Choroid plexus epithelial cell (primary cell): ENCODE measurements at regions not wholly inside any gene's neighbourhood (a gene's known extent, or its start where the extent isn't known, plus 50 kb on each side); places are given as distances from the start of the nearest gene placed in this dataset.

ENCODE experiments used
- DNase-seq: peaks from one replicate; pipeline ENCODE4 v3.0.0-alpha.2; 2010; ENCODE audit warnings: low read depth
- H3K4me3 ChIP-seq: 2 replicates; pipeline ENCODE4 v1.5.1; 2011; ENCODE audit warnings: low read depth, mild to moderate bottlenecking, control low read depth, low read length, moderate library complexity
- TF ChIP-seq, protein P1 (sequence below): conservative IDR thresholded peaks from 2 replicates; pipeline ENCODE4 v1.5.1; 2011; ENCODE audit warnings: low read depth, mild to moderate bottlenecking, control low read depth, inconsistent platforms, low read length, moderate library complexity

DNA sequence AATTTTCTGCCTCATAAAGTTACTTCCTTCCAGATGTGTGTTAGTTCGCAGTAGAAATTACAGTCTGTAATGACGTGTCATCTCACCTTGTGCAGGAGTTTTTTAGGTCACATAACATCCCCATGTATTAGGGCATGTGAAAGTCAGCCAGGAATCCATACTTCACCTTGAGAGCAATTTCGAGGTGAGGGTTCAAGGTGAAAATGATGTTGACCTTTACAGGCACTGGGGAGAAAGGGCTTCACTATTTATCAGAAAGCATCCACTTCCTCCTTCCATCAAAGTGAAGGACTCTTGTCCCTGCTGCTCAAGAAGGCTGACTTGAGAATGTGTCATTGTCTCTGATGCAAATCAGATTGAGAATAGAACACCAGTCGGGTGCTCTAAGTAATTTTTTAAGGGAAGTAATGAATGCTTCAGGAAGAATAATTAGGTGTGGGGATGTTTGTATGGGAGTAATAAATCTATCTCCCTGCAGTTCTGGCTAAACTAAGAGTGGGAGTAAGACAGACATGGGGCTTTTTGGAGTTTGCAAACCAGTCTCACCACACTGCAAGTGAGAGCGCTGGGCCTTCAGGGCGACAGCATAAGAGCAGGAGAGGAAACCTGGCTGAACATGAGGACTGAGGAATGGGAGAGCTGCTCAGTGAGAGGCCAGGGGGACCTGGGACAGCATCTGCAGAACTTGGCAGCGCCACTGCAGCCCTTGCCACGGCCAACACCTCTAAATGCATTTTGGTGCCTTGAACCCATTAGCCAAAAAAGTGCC lies 85.9 kb upstream of the IL12A start:
- no peak overlapping the region for H3K4me3 ChIP-seq
- TF ChIP-seq, protein P1, sequence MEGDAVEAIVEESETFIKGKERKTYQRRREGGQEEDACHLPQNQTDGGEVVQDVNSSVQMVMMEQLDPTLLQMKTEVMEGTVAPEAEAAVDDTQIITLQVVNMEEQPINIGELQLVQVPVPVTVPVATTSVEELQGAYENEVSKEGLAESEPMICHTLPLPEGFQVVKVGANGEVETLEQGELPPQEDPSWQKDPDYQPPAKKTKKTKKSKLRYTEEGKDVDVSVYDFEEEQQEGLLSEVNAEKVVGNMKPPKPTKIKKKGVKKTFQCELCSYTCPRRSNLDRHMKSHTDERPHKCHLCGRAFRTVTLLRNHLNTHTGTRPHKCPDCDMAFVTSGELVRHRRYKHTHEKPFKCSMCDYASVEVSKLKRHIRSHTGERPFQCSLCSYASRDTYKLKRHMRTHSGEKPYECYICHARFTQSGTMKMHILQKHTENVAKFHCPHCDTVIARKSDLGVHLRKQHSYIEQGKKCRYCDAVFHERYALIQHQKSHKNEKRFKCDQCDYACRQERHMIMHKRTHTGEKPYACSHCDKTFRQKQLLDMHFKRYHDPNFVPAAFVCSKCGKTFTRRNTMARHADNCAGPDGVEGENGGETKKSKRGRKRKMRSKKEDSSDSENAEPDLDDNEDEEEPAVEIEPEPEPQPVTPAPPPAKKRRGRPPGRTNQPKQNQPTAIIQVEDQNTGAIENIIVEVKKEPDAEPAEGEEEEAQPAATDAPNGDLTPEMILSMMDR, result no peak

GRCh38 chr3:159904455-159904854 lies 84.2 kb upstream of the IL12A start:
- no peak overlapping the region for H3K4me3 ChIP-seq
- TF ChIP-seq, protein P1, result no peak
- DNase-seq, result no peak

More for the DNA sequence above, 85.9 kb upstream of the IL12A start:
- DNase-seq, result no peak

- TF ChIP-seq, protein P1, result no peak
- no peak overlapping the region for H3K4me3 ChIP-seq
- DNase-seq, result no peak
Observed at GRCh38 chr3:159904911-159905310, 83.7 kb upstream of the IL12A start.

GRCh38 chr3:159907828-159908227 lies 80.8 kb upstream of the IL12A start:
- TF ChIP-seq, protein P1, result no peak
- DNase-seq, result no peak
- H3K4me3 ChIP-seq, result no peak overlapping the region

DNA sequence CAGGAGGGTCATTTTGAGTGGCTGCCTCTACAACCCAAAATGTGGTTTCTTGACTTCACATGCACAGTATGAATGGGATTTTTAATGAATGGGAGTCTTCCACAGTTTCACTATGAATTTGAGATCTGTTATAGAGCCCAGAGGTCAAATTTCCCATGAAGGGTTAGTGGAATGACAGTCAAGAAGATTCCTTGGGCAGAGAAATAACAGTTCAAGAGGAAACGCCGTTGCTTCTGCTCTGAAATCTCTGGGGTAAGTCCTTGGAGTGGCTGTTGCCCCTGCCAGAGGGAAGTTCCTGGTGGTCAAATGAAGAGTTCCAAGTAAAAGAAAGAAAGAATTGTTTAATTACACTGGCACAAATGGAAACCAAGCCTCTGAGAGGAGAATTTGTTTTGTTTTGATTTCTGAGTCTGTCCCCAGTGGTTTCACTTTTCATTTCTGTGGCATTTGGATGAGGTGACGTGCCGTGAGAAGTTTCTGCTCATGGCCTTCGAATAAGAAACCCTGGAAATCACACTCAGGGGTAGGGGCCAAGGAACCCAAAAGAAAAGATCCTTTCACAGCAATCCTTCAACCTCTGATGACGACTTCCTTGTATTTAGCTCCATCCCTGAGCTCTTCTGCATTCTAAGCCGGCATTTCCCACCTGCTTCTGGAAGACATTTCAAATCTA lies 77.5 kb upstream of the IL12A start:
- TF ChIP-seq, protein P1, result no peak
- no peak overlapping the region for H3K4me3 ChIP-seq
- DNase-seq, result peak; percentile 31

DNA sequence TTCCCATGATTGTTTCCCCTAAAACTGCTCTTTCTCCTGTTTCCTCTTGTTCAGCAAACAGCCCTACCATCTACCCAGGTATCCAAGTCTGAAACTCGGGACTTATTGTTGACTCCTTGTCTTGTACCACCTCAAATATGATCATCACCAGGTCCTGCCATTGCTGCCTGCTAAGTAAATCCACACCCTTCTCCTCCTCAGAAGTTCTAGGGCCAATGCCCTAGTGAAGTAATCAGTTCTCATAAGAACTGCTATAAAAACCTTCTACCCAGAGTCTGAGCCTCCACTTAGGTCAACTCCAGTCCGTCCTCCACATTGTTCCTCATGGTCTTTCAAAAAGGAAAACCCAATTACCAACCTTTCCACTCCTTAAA lies 77.0 kb upstream of the IL12A start:
- TF ChIP-seq, protein P1, result no peak
- H3K4me3 ChIP-seq, result no peak overlapping the region
- DNase-seq, result no peak
